Stimulated activated CD8-positive, alpha-beta memory T cell treated with anti-CD3 and anti-CD28 coated beads, Interleukin-4, amount 100 ng/mL, for 4 hours (primary cell): ENCODE measurements at regions not wholly inside any gene's neighbourhood (a gene's known extent, or its start where the extent isn't known, plus 50 kb on each side); places are given as distances from the start of the nearest gene placed in this dataset.
"Not testable (repeated sequence)": the region's sequence is repeated elsewhere in the genome, so short reads cannot be mapped to it uniquely, and the experiment has no call there.

ENCODE experiments used
- DNase-seq, 2 donors: peaks; one replicate each; pipeline ENCODE4 v3.0.0-alpha.2; 2020; ENCODE audit warnings: low read depth in 2 of 2, low spot score in 1 of 2

GRCh38 chr1:14251871-14252270 is 346.6 kb upstream of the KAZN start:
- no peak for DNase-seq

GRCh38 chr1:14253676-14254075 is 344.8 kb upstream of the KAZN start:
- DNase-seq: no peak

DNA sequence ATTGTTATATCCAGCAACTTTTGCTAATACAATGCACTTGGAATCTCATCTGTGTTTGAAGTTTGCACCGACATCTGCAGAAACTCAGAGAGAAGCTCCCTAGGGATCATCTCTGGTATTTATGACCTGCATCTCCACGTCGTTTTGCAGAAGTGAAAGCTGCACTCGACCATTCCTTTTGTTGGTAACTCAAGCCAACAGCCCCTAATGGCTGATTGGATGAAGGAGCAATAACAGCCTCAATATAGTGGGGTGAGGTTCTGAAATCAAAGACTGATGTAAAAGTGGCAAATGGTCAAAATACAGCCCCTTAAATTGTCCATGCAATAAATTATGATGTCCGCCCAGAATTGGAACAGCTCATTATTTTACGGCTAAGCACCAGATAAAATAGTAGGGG is 344.2 kb upstream of the KAZN start:
- no peak for DNase-seq

DNA sequence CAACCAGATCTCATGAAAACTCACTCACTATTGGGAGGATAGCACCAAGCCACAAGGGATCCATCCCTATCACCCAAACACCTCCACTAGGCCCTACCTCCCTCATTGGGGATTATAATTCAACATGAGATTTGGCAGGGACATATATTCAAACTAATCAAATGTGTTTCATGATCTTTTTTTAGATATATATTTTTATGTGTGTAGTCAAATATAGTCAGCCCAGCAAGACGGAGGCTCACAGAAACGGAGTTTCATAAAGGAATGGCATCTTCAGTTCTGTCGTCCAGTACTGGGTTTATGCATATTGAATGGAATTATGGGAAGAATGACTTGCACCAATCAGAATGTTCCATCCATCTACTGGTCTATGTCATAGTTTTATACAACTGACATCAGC is 343.3 kb upstream of the KAZN start:
- no peak for DNase-seq

- DNase-seq: no peak
Measured at GRCh38 chr1:14255711-14256110, 342.8 kb upstream of the KAZN start.

- no peak for DNase-seq
Measured at GRCh38 chr1:14259191-14259757, 339.2 kb upstream of the KAZN start.

DNA sequence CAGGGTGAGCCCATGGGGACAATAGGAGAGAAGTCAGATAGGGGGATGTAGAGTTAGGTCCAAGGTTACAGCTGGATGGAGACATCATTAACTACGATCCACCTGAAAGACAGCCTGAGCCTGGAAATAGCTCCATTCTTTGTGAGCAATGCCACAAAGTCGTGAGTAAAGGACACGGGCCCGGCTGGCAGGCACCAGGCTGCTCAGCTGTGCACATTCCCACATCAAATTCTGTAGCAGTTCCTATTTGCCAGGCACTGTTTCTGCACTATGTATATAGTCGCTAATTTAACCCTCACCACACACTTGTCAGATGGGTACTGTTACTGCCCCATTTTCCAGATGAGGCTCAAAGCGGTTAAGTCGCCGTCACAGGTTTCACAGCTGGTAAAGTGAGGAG is 338.0 kb upstream of the KAZN start:
- no peak for DNase-seq

DNA sequence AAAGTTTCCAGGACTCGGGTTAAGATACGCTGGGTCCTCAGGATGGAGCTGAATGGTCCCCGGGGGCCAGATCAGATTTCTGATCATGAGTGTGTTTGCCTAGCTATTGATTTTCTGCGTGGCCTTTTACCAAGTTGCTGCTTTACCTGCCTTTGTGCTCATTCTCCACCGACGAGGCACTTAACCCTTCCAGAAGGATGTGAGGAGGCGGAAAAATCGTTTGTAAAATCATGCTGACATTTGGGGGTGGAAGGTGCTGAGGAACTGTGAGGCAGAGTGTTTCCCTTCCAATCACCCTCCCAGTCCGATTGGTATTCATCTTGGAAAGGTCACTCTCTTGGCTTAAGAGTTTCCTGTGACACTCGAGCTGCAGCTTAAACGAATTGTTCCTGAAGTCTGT is 337.1 kb upstream of the KAZN start:
- DNase-seq: no peak

- DNase-seq: no peak
Measured at GRCh38 chr1:14262637-14263036, 335.8 kb upstream of the KAZN start.

- no peak for DNase-seq
Measured at GRCh38 chr1:14263225-14263624, 335.3 kb upstream of the KAZN start.

DNA sequence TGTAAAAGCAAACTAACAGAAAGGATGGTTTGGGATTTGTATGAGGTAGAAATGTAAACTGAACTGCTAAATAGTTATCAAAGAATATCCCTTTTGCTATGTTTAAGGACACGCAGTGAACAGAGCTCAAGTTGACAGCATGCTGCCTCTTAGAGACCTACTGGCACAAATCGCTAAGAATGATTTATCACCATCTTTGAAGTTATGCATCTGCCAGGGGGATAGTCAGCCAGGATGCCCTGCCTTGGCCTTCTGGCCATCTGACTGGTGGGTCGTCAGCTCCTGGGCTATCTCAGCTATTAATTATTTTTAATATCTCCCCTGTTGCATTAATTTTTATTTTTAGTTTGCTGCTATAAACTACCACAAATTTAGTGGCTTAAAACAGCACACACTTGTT is 334.8 kb upstream of the KAZN start:
- no peak for DNase-seq

- no peak for DNase-seq
Measured at GRCh38 chr1:14265495-14265894, 333.0 kb upstream of the KAZN start.

- DNase-seq: no peak
Measured at GRCh38 chr1:14267991-14268390, 330.5 kb upstream of the KAZN start.

GRCh38 chr1:14270821-14271220 is 327.7 kb upstream of the KAZN start:
- DNase-seq: no peak

DNA sequence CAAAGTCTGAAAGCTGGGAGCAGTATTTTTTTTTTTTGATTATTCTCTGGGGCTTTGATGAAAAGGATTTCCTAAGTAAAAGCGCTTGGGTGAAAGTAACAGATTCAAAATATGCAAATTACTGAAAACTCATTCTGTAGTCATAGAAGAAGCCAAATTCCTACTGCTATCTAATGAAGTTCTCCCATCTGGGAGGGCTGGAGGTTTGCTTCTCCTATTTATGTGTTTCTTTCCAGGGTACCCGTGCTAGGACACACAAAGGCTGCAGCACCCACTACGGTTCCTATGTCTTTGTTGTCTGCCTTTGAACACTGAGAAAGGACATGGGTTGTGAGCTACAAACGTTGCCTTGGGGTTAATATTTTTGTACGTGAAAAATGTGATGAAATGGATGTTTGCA is 324.7 kb upstream of the KAZN start:
- DNase-seq: no peak

DNA sequence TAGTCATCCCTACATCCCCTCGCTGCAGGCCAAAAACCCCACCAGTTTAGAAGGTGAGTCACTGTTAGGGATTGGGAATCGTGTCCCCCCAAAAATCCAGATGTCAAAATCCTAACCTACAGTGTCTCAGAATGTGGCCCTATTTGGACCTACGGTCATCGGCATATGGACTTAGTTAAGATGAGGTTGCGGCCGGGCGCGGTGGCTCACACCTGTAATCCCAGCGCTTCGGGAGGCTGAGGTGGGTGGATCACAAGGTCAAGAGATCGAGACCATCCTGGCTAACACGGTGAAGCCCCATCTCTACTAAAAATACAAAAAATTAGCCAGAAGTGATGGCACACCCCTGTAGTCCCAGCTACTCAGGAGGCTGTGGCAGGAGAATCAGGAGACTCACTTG is 318.6 kb upstream of the KAZN start:
- not testable (repeated sequence) for DNase-seq

DNA sequence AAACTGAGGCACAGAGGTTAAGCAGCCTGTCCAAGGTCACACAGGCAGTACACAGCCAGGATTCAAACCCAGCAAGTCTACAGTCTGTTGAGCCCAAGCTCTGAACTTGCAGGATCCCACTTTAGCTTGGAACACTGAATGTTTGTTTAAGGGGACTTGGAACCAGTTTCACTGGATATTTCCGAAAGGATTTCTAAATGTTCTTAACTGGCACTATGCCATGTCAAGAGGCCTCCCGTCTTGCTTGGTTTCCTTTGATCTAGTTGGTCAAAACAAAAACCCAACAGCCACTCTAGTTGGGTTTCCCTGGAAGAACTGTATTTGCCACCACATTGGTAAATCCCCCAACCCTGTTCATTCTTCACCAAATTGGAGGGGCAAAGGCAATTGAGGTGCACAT is 317.6 kb upstream of the KAZN start:
- no peak for DNase-seq

DNA sequence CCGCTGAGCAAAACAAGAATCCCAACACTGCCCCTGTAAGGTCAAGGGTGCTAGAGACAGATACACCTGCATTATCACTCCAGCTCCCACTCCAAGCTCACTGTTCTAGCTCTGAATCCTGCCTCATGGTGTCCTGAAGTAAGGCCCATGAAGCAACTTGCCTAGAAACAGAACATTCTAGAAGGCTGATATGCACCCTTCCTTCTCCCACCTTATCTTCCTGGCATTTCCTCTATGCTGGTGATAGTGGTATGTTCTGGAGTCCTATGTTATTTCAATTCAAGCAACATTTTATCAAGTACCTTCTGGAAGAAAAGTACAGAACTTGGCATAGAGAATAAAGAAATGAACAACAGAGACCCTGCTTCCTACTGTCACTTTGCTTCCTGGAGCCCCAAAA is 317.1 kb upstream of the KAZN start:
- no peak for DNase-seq

DNA sequence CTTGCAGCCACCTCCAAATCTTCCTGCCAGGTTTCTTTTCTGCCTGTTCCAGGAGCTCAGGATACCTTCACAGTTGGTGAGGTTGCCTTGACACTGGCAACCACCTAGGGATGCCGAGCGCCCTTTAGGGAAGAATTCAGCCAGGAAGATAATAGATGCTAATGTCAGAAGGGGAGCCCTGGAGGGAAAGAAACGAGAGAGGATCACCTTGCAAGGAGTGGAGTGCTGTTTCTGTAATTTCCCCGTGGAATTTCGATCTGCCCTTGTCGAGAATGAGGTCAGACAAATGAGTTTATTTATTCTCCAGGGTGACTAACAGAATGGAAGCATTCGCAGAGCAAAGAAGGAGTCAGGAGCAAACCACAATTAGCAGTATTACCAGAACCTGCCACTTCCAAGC is 315.8 kb upstream of the KAZN start:
- DNase-seq: no peak

DNA sequence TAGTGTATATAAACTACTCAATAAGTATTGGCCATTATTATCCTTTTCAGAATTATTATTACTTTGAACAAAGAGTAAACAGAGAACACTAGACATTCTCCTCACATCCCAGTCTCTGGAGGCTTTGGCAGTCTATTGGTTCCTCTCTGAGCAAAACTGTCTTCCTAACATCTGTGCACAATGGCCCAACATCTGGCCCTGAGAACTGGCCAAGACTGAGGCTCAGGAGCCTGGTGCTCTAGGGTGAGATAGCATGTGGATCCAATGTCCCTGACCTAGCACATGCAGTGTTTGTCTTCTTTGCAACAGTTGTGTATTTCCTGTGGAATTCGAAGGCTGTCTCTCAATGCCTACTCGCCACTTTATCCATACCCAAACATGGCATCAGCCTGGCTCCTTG is 313.2 kb upstream of the KAZN start:
- no peak for DNase-seq

GRCh38 chr1:14291182-14291581 is 307.3 kb upstream of the KAZN start:
- DNase-seq: not testable (repeated sequence)

GRCh38 chr1:14292520-14292919 is 306.0 kb upstream of the KAZN start:
- DNase-seq: no peak

DNA sequence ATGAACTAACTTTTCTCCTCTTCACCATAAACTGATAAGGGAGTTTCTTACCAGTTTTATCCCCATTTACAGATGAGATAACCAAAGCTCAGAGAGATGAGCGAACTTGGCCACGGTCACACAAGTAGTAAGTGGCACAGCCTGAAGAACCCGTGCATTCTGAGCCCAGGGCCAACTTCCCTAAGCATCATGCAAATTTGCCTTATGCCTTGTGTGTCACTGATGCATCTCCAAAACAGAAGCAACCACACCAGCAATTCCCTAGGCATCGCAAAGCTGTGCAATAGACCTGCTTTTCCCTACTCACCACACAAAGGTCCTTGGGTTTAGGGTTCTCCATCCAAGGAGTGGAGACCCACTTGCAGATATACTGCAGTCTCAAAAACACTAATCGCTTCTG is 304.5 kb upstream of the KAZN start:
- DNase-seq: no peak
